Ovary (tissue), 3 donors: ENCODE measurements at regions not wholly inside any gene's neighbourhood (a gene's known extent, or its start where the extent isn't known, plus 50 kb on each side); places are given as distances from the start of the nearest gene placed in this dataset.

Experiments
- POLR2A ChIP-seq: fragments of 450-650 bp; IDR thresholded peaks from one replicate; pipeline ENCODE4 v1.6.1; 2017; ENCODE audit warnings: antibody characterized with exemption, mild to moderate bottlenecking, moderate library complexity
- TF ChIP-seq, protein P1 (sequence below), 3 donors: fragments of 450-650 bp in 2 of 3; fragments of 200-600 bp in 1 of 3; IDR thresholded peaks; one replicate each; pipeline versions ENCODE4 v1.5.1 to v1.8.0; 2016 to 2022; ENCODE audit warnings: antibody characterized with exemption in 3 of 3, mild to moderate bottlenecking in 1 of 3
- donor health status: DM: no; HTN: no; CAD: no.

DNA sequence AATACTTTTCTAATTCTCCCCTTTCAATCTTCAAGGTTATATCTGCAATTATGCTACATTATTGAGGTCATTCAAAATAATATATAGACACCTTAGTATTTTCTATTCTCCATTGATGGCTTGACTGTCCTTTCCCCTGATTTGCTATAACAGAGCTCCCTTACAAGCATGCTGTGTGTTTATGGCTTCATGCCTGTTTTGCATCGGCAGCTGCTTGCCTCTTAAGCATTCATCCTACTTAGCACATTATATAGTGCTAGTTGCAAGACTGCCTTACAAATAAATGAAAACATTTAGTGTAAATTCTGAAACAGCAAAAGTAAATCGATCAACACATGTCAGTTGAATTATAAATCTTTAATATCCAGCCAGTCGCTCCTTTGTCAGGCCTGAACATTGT is 476.2 kb upstream of the POU3F2 start:
- TF ChIP-seq, protein P1, sequence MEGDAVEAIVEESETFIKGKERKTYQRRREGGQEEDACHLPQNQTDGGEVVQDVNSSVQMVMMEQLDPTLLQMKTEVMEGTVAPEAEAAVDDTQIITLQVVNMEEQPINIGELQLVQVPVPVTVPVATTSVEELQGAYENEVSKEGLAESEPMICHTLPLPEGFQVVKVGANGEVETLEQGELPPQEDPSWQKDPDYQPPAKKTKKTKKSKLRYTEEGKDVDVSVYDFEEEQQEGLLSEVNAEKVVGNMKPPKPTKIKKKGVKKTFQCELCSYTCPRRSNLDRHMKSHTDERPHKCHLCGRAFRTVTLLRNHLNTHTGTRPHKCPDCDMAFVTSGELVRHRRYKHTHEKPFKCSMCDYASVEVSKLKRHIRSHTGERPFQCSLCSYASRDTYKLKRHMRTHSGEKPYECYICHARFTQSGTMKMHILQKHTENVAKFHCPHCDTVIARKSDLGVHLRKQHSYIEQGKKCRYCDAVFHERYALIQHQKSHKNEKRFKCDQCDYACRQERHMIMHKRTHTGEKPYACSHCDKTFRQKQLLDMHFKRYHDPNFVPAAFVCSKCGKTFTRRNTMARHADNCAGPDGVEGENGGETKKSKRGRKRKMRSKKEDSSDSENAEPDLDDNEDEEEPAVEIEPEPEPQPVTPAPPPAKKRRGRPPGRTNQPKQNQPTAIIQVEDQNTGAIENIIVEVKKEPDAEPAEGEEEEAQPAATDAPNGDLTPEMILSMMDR (IDR thresholded peaks at IDR 0.05), result no peak
- TF ChIP-seq POLR2A, result no peak
